ENCODE measurements at regions not wholly inside any gene's neighbourhood (a gene's known extent, or its start where the extent isn't known, plus 50 kb on each side); places are given as distances from the start of the nearest gene placed in this dataset.
"Not testable (repeated sequence)": the region's sequence is repeated elsewhere in the genome, so short reads cannot be mapped to it uniquely, and the experiment has no call there.

GRCh38 chr9:106023455-106023854, 329.1 kb downstream of the TMEM38B start:
- Histone ChIP-seq H3K9me3 (no peaks in the 10 kb centered on the region), H3K4me3 (replicated peaks in 1 of 3) (no peak overlapping the region), H3K36me3 (no peaks in the 10 kb centered on the region), H3K27me3 (no peaks in the 10 kb centered on the region), H3K27ac (no peak overlapping the region), H3K4me1 (peaks cover 0 to 11% of the 10 kb centered on the region in 2 donors)
- TF ChIP-seq POLR2A (IDR thresholded peaks at IDR 0.05): no peak
- no peak for TF ChIP-seq CTCF (IDR thresholded peaks at IDR 0.05)
- WGBS, 2 donors: 90% methylated on average over 2 of the region's 2 CpGs
- DNase-seq: no peak
- intact Hi-C loops (cut with DNase I): no loop called here

GRCh38 chr9:106025453-106025852, 331.1 kb downstream of the TMEM38B start:
- Histone ChIP-seq H3K4me3 (replicated peaks in 1 of 3) (no peak overlapping the region), H3K4me1 (no peaks in the 10 kb centered on the region), H3K27ac (no peak overlapping the region), H3K36me3 (no peaks in the 10 kb centered on the region), H3K27me3 (no peaks in the 10 kb centered on the region), H3K9me3 (no peaks in the 10 kb centered on the region)
- WGBS, 2 donors: 56 to 68% methylated on average over 4 of the region's 4 CpGs
- intact Hi-C loops (cut with DNase I): no loop called here
- no peak for DNase-seq
- no peak for TF ChIP-seq CTCF (IDR thresholded peaks at IDR 0.05)

- H3K4me3 ChIP-seq (replicated peaks in 1 of 3); H3K27ac ChIP-seq; H3K4me1 ChIP-seq; H3K27me3 ChIP-seq; H3K36me3 ChIP-seq; H3K9me3 ChIP-seq; intact Hi-C loops (cut with DNase I); DNase-seq: not testable (repeated sequence)
- WGBS, 2 donors: 91 to 92% methylated on average over 3 of the region's 3 CpGs
Measured at GRCh38 chr9:106030146-106030545, 335.8 kb downstream of the TMEM38B start.

- Histone ChIP-seq H3K4me3 (replicated peaks in 1 of 3) (no peak overlapping the region), H3K9me3 (no peaks in the 10 kb centered on the region), H3K36me3 (no peaks in the 10 kb centered on the region), H3K4me1 (no peaks in the 10 kb centered on the region), H3K27ac (no peak overlapping the region), H3K27me3 (no peaks in the 10 kb centered on the region)
- intact Hi-C loops (cut with DNase I): no loop called here
- 75 to 79% methylated on average over 3 of the region's 3 CpGs for WGBS, 2 donors
- DNase-seq: no peak
- TF ChIP-seq POLR2A (IDR thresholded peaks at IDR 0.05) (no peak), CTCF (IDR thresholded peaks at IDR 0.05) (no peak)
Measured at GRCh38 chr9:106032978-106033377, 338.6 kb downstream of the TMEM38B start.

GRCh38 chr9:106035806-106036205, 341.5 kb downstream of the TMEM38B start:
- Histone ChIP-seq H3K4me1 (no peaks in the 10 kb centered on the region), H3K4me3 (replicated peaks in 1 of 3) (no peak overlapping the region), H3K9me3 (no peaks in the 10 kb centered on the region), H3K27ac (no peak overlapping the region), H3K36me3 (no peaks in the 10 kb centered on the region), H3K27me3 (no peaks in the 10 kb centered on the region)
- intact Hi-C loops (cut with DNase I): no loop called here
- no peak for DNase-seq
- TF ChIP-seq POLR2A (IDR thresholded peaks at IDR 0.05) (no peak), CTCF (IDR thresholded peaks at IDR 0.05) (no peak)
